ENCODE measurements at regions not wholly inside any gene's neighbourhood (a gene's known extent, or its start where the extent isn't known, plus 50 kb on each side); places are given as distances from the start of the nearest gene placed in this dataset.

DNA sequence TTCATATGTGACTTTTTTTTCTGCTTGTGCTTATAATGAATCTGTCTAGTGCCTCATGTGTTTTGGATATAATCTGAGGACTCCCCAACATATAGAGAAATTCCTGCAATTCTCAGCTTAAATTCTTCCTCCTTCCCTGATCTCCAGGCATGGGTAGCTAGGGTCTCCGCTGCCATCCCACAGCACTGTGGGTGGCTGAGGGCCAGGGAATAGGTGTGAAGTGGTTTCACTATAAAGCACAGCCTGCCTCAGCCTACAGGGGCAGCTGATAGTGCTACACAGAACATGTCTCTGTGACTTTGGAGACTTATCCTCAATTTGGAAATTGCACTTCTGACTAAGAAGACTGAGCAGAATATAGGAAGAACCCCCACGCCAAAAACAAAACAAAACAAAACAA is 137.3 kb upstream of the NABP1 start:
- no peak for DNase-seq
- no peak overlapping the region for H3K4me3 Mint-ChIP-seq
- peaks cover 39% of the 10 kb centered on the region for H3K4me1 Mint-ChIP-seq
- H3K27me3 Mint-ChIP-seq (ENCODE audit: low read depth, poor library complexity) = peaks cover 10% of the 10 kb centered on the region
- H3K36me3 Mint-ChIP-seq (ENCODE audit: low read depth) = no peaks in the 10 kb centered on the region
- H3K9me3 Mint-ChIP-seq = peaks cover 6% of the 10 kb centered on the region
- no peak overlapping the region for H3K27ac Mint-ChIP-seq
- TF ChIP-seq, protein P1, sequence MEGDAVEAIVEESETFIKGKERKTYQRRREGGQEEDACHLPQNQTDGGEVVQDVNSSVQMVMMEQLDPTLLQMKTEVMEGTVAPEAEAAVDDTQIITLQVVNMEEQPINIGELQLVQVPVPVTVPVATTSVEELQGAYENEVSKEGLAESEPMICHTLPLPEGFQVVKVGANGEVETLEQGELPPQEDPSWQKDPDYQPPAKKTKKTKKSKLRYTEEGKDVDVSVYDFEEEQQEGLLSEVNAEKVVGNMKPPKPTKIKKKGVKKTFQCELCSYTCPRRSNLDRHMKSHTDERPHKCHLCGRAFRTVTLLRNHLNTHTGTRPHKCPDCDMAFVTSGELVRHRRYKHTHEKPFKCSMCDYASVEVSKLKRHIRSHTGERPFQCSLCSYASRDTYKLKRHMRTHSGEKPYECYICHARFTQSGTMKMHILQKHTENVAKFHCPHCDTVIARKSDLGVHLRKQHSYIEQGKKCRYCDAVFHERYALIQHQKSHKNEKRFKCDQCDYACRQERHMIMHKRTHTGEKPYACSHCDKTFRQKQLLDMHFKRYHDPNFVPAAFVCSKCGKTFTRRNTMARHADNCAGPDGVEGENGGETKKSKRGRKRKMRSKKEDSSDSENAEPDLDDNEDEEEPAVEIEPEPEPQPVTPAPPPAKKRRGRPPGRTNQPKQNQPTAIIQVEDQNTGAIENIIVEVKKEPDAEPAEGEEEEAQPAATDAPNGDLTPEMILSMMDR (IDR thresholded peaks at IDR 0.05) = no peak

DNA sequence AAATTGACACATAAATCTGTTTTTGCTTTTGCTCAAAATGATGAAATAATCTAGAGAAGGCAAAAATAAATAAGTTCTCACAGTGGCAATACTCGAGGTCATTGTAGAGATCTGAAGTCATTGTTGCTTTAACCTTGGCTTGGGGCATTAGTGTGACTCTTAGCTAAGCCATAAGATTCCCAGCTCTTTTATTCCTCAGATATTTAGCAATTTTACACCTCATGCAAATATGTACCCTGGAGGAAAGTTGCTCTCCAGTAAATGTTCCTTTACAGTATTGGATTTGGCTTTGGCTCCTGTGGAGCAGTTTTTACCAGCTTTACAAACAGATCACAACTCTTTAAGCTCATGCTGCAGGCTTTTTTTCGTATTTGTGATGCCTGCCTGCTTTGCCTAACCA is 134.2 kb upstream of the NABP1 start:
- Mint-ChIP-seq H3K4me1 (peaks cover 39% of the 10 kb centered on the region), H3K4me3 (no peak overlapping the region), H3K9me3 (peaks cover 15% of the 10 kb centered on the region), H3K36me3 (ENCODE audit: low read depth) (no peaks in the 10 kb centered on the region), H3K27ac (no peak overlapping the region), H3K27me3 (ENCODE audit: low read depth, poor library complexity) (peaks cover 10% of the 10 kb centered on the region)
- DNase-seq = no peak
- TF ChIP-seq, protein P1 (IDR thresholded peaks at IDR 0.05) = no peak

DNA sequence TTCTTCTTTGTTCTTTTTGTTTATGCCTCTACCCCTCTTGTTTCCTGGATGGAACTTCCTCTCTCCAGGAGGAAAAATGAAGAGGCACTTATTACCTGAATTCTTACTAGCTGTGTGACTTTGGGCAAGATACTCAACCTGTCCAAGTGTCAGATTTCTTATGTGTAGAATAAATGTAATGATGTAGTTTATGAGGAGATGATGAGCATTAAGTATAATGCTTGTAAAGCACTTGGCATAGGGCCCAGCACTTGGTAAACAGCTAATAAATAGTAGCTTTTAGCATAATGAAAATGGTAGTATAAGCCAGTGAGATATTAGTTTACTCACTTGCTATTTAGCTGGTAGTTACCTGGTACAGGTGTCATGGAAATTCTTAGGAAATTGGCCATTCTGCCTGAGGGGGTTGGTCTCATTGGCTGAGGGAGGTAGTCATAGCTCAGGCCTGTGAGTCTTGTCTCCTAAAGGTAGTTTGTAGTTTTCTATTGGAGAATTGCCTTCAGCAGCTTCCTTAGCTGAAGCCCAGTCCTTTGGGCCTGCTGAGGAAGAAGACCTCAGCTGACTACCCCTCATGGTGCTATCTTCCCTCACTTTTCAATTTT is 133.4 kb upstream of the NABP1 start:
- H3K27ac Mint-ChIP-seq = no peak overlapping the region
- no peak overlapping the region for H3K4me3 Mint-ChIP-seq
- H3K27me3 Mint-ChIP-seq (ENCODE audit: low read depth, poor library complexity) = peaks cover 7% of the 10 kb centered on the region
- peaks cover 15% of the 10 kb centered on the region for H3K9me3 Mint-ChIP-seq
- TF ChIP-seq, protein P1 (IDR thresholded peaks at IDR 0.05) = no peak
- peaks cover 32% of the 10 kb centered on the region for H3K4me1 Mint-ChIP-seq
- no peaks in the 10 kb centered on the region for H3K36me3 Mint-ChIP-seq (ENCODE audit: low read depth)
- no peak for DNase-seq

DNA sequence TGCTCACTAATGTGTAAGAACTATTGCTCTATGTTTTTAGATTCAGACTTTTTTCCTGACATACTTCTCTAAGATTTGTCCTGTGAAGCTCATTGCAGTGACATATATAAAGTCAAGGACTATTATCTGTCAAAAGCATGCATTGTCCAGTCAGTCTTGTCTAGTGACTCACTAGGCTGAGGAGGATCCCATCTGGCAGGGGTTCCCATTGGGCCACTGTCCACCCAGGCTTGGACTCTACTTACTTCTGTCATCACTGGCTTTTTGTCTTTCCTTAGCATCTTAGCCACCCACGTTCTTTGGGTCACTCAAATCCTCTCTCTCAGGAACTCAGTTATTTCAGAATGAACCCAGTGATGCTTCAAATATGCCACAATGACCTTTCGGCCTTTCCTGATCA is 132.6 kb upstream of the NABP1 start:
- Mint-ChIP-seq H3K9me3 (peaks cover 15% of the 10 kb centered on the region), H3K27me3 (ENCODE audit: low read depth, poor library complexity) (peaks cover 7% of the 10 kb centered on the region), H3K27ac (no peak overlapping the region), H3K36me3 (ENCODE audit: low read depth) (no peaks in the 10 kb centered on the region), H3K4me1 (peaks cover 29% of the 10 kb centered on the region), H3K4me3 (no peak overlapping the region)
- TF ChIP-seq, protein P1 (IDR thresholded peaks at IDR 0.05) = no peak
- no peak for DNase-seq

DNA sequence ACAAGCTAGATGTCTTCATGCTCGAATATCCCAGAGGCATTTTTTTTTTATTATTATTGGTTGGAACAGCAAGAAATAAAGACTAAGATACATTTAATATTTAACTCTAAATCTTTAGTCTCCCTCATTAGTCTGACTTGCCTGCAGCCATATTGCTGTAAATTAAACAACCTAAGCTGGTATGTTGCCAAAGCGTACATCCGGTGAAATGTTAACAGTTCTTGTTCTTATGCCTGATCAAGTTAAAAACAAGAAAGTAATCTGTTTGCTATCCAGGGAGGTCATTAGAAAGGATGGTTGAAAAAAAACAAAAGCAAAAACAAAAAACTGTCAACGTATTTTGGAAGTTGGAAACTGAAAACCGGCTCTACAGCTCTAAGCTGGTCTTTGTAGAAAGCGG is 125.9 kb upstream of the NABP1 start:
- TF ChIP-seq, protein P1 (IDR thresholded peaks at IDR 0.05) = no peak
- H3K4me3 Mint-ChIP-seq = no peak overlapping the region
- DNase-seq = no peak
- peaks cover 9% of the 10 kb centered on the region for H3K4me1 Mint-ChIP-seq
- H3K27me3 Mint-ChIP-seq (ENCODE audit: low read depth, poor library complexity) = peaks cover 9% of the 10 kb centered on the region
- H3K27ac Mint-ChIP-seq = no peak overlapping the region
- no peaks in the 10 kb centered on the region for H3K9me3 Mint-ChIP-seq
- H3K36me3 Mint-ChIP-seq (ENCODE audit: low read depth) = no peaks in the 10 kb centered on the region

DNA sequence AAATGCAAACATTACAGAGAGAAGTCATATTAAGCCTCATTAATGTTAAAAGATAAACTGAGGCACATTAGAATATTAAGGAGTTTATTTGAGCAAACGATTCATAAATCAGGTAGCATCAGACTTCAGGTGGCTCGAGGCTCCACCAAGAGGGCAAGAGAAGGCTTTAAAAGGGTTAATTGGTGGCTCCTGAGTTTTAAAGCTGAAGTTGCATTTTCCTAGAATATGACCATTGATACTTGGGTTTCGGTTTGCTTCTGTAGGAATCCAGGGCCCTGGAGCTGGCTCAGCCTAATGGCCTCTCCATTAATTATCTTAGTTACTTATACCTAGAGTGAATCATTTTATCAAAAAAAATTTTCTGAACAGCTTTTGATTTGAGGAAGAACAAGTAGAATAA is 123.7 kb upstream of the NABP1 start:
- Mint-ChIP-seq H3K4me1 (peaks cover 5% of the 10 kb centered on the region), H3K27ac (no peak overlapping the region), H3K9me3 (no peaks in the 10 kb centered on the region), H3K27me3 (ENCODE audit: low read depth, poor library complexity) (peaks cover 10% of the 10 kb centered on the region), H3K36me3 (ENCODE audit: low read depth) (no peaks in the 10 kb centered on the region), H3K4me3 (no peak overlapping the region)
- DNase-seq = no peak
- TF ChIP-seq, protein P1 (IDR thresholded peaks at IDR 0.05) = no peak

All from nephron progenitor cell (in vitro differentiated cells).